Gastrocnemius medialis (tissue), 4 donors: ENCODE measurements at regions not wholly inside any gene's neighbourhood (a gene's known extent, or its start where the extent isn't known, plus 50 kb on each side); places are given as distances from the start of the nearest gene placed in this dataset.

Experiments
- ATAC-seq, 2 donors: fragments of 150-250 bp; one replicate each; pipeline ENCODE4 v1.9.1; 2016
- DNase-seq, 2 donors: peaks; one replicate each; pipeline ENCODE4 v3.0.0-alpha.2; 2019
- H3K27ac ChIP-seq, 4 donors: fragments of 200-600 bp; sonication (generic); 1 replicate in 1 of 4; 2 replicates in 3 of 4; pipeline ENCODE4 v1.5.1; 2016 to 2018; ENCODE audit warnings: mild to moderate bottlenecking in 2 of 4, moderate library complexity in 1 of 4
- H3K27me3 ChIP-seq, 3 donors: fragments of 200-600 bp; sonication (generic) in 2 of 3; 1 replicate in 1 of 3; 2 replicates in 2 of 3; pipeline versions ENCODE4 v1.5.1 to v1.6.0; 2016 to 2019; ENCODE audit warnings: mild to moderate bottlenecking in 1 of 3, moderate library complexity in 1 of 3
- H3K36me3 ChIP-seq, 2 donors: fragments of 200-600 bp; sonication (generic) in 1 of 2; one replicate each; pipeline ENCODE4 v1.5.1; 2017 to 2018
- H3K4me1 ChIP-seq, 2 donors: fragments of 200-600 bp; sonication (generic) in 1 of 2; one replicate each; pipeline ENCODE4 v1.5.1; 2016 to 2017; ENCODE audit warnings: mild to moderate bottlenecking in 2 of 2
- H3K4me3 ChIP-seq, 4 donors: fragments of 200-600 bp; sonication (generic) in 3 of 4; 1 replicate in 1 of 4; 2 replicates in 3 of 4; pipeline ENCODE4 v1.5.1; 2016 to 2019; ENCODE audit warnings: mild to moderate bottlenecking in 2 of 4
- H3K9me3 ChIP-seq, 3 donors: fragments of 200-600 bp; sonication (generic) in 2 of 3; 1 replicate in 1 of 3; 2 replicates in 2 of 3; pipeline ENCODE4 v1.5.1; 2016 to 2019
- CTCF ChIP-seq, 5 experiments: fragments of 450-650 bp in 3 of 5; fragments of 200-600 bp in 2 of 5; sonication (generic) in 2 of 5; IDR thresholded peaks in 4 of 5; conservative IDR thresholded peaks in 1 of 5; 1 replicate in 4 of 5; 2 replicates in 1 of 5; pipeline ENCODE4 v1.5.1; 2016 to 2019; ENCODE audit warnings: antibody characterized with exemption in 5 of 5, mild to moderate bottlenecking in 3 of 5, moderate library complexity in 3 of 5
- POLR2A ChIP-seq, 2 donors: fragments of 450-650 bp; IDR thresholded peaks; one replicate each; pipeline ENCODE4 v1.6.1; 2017; ENCODE audit warnings: antibody characterized with exemption in 2 of 2, mild to moderate bottlenecking in 2 of 2, moderate library complexity in 2 of 2
- in situ Hi-C, 4 donors: fragments of 200-750 bp; cut with MboI; loops; one replicate each; pipeline versions ENCODE4 v1.15.0 to v1.8.0; 2017; ENCODE audit warnings: low sequenced_read_pairs in 4 of 4
- intact Hi-C: fragments of 100-400 bp; cut with DNase I; formaldehyde crosslinking; loops from one replicate; pipeline ENCODE4 v1.15.1; 2023; ENCODE audit warnings: low total_unique reads

GRCh38 chr7:55296070-55296469 lies 69.1 kb upstream of the LANCL2 start:
- Histone ChIP-seq H3K27ac (no peak overlapping the region), H3K4me1 (no peaks in the 10 kb centered on the region), H3K9me3 (no peaks in the 10 kb centered on the region), H3K4me3 (no peak overlapping the region), H3K27me3 (peaks cover 0 to 3% (median 0%) of the 10 kb centered on the region in 3 donors), H3K36me3 (no peaks in the 10 kb centered on the region)
- intact Hi-C loops = no loop called here
- ATAC-seq = no peak
- in situ Hi-C loops = loop anchor here in 1 of 4 donors (25.0 kb wide), 1 partner anchor 291 kb away; no protein-coding TSS in a partner anchor
- DNase-seq = no peak
- no peak for TF ChIP-seq CTCF (IDR thresholded peaks at IDR 0.05 in 4 of 5, conservative IDR thresholded peaks at IDR 0.05 in 1 of 5)
- no peak for TF ChIP-seq POLR2A (IDR thresholded peaks at IDR 0.05)

GRCh38 chr7:55299273-55299967 lies 65.7 kb upstream of the LANCL2 start:
- in situ Hi-C loops = loop anchor here in 1 of 4 donors (25.0 kb wide), 1 partner anchor 288 kb away; no protein-coding TSS in a partner anchor

GRCh38 chr7:55303220-55303619 lies 61.9 kb upstream of the LANCL2 start:
- DNase-seq = no peak
- no peak for ATAC-seq
- no peaks in the 10 kb centered on the region for H3K9me3 ChIP-seq
- no peak overlapping the region for H3K4me3 ChIP-seq
- no peaks in the 10 kb centered on the region for H3K36me3 ChIP-seq
- H3K4me1 ChIP-seq = peaks cover 0 to 5% of the 10 kb centered on the region in 2 donors
- in situ Hi-C loops (no loop called here), intact Hi-C loops (no loop called here)
- TF ChIP-seq CTCF (IDR thresholded peaks at IDR 0.05 in 4 of 5, conservative IDR thresholded peaks at IDR 0.05 in 1 of 5) = no peak
- TF ChIP-seq POLR2A (IDR thresholded peaks at IDR 0.05) = no peak
- no peaks in the 10 kb centered on the region for H3K27me3 ChIP-seq
- no peak overlapping the region for H3K27ac ChIP-seq

More at GRCh38 chr7:55299273-55299967, 65.7 kb upstream of the LANCL2 start:
- DNase-seq (no peak), ATAC-seq (no peak)
- no peaks in the 10 kb centered on the region for H3K36me3 ChIP-seq
- intact Hi-C loops = no loop called here
- H3K27me3 ChIP-seq = no peaks in the 10 kb centered on the region
- H3K4me1 ChIP-seq = no peaks in the 10 kb centered on the region
- H3K27ac ChIP-seq = no peak overlapping the region
- no peak for TF ChIP-seq CTCF (IDR thresholded peaks at IDR 0.05 in 4 of 5, conservative IDR thresholded peaks at IDR 0.05 in 1 of 5)
- no peak for TF ChIP-seq POLR2A (IDR thresholded peaks at IDR 0.05)
- no peaks in the 10 kb centered on the region for H3K9me3 ChIP-seq
- H3K4me3 ChIP-seq = no peak overlapping the region

GRCh38 chr7:55304018-55304762 lies 60.9 kb upstream of the LANCL2 start:
- ATAC-seq = no peak
- H3K36me3 ChIP-seq = no peaks in the 10 kb centered on the region
- H3K4me3 ChIP-seq = no peak overlapping the region
- H3K9me3 ChIP-seq = no peaks in the 10 kb centered on the region
- no peak overlapping the region for H3K27ac ChIP-seq
- intact Hi-C loops = no loop called here
- TF ChIP-seq CTCF (IDR thresholded peaks at IDR 0.05 in 4 of 5, conservative IDR thresholded peaks at IDR 0.05 in 1 of 5) (no peak), POLR2A (IDR thresholded peaks at IDR 0.05) (no peak)
- H3K27me3 ChIP-seq = no peaks in the 10 kb centered on the region
- DNase-seq = no peak
- peaks cover 0 to 5% of the 10 kb centered on the region in 2 donors for H3K4me1 ChIP-seq
- in situ Hi-C loops = no loop called here
